HepG2 (cell line): ENCODE measurements at regions not wholly inside any gene's neighbourhood (a gene's known extent, or its start where the extent isn't known, plus 50 kb on each side); places are given as distances from the start of the nearest gene placed in this dataset.

Source experiments
- ATAC-seq: fragments of 200-7000 bp; cut with Tn5 transposase; 3 replicates; pipeline ENCODE4 v1.9.1; 2020; ENCODE audit warnings: mild to moderate bottlenecking, moderate library complexity
- BruUV-seq: library from RNA; stranded (reverse); fragments of 400-500 nt; replicated peaks from 2 replicates; lab custom pipeline; 2021; lab: Mats Ljungman, UMichigan
- CTCF ChIA-PET: fragments of 300-600 bp; formaldehyde crosslinking; extraction: SDS; loops from one replicate; lab custom pipeline; 2021; ENCODE audit warnings: low total read pairs, inconsistent platforms, low intra/inter-chr PET ratio; lab: Yijun Ruan, JAX
- POLR2A ChIA-PET: fragments of 350-600 bp; sonication (Branson Sonifier 250); formaldehyde crosslinking; loops from one replicate; lab custom pipeline; 2020; ENCODE audit warnings: antibody characterized with exemption, inconsistent platforms; lab: Yijun Ruan, JAX
- DNase-seq: peaks from one replicate; pipeline ENCODE4 v3.0.0-alpha.2; 2015; ENCODE audit warnings: low spot score
- FAIRE-seq: peaks from 3 replicates; lab custom pipeline; 2011; peaks lifted over from hg19 to GRCh38; lab: Jason Lieb, UNC
- H2AFZ ChIP-seq: one replicate; pipeline ENCODE4 v1.6.1; 2011; ENCODE audit warnings: low read length, inconsistent platforms
- H3K27ac ChIP-seq: fragments of 300-600 bp; 3 replicates; pipeline ENCODE4 v1.8.0; 2011; ENCODE audit warnings: mixed run types, mild to moderate bottlenecking, mixed read lengths, low read length, inconsistent platforms; ENCODE audit not compliant: insufficient read depth; ENCODE audit errors: extremely low read length
- H3K27me3 ChIP-seq, 2 experiments: fragments of 200-600 bp in 1 of 2; 2 replicates in 1 of 2; 3 replicates in 1 of 2; pipeline versions ENCODE4 v1.6.0 to v1.8.0; 2011; ENCODE audit warnings: low read length in 2 of 2, mild to moderate bottlenecking in 2 of 2, moderate library complexity in 2 of 2, inconsistent platforms in 1 of 2; ENCODE audit not compliant: insufficient read depth in 2 of 2, control insufficient read depth in 1 of 2
- H3K36me3 ChIP-seq, 2 experiments: fragments of 200-600 bp in 1 of 2; replicated peaks in 1 of 2; 2 replicates in 1 of 2; 3 replicates in 1 of 2; pipeline versions ENCODE4 v1.5.1 to v1.8.0; 2011; ENCODE audit warnings: low read length in 2 of 2, inconsistent platforms in 1 of 2; ENCODE audit not compliant: insufficient read depth in 2 of 2, control insufficient read depth in 1 of 2
- H3K4me1 ChIP-seq: 2 replicates; pipeline ENCODE4 v1.5.1; 2012; ENCODE audit warnings: low read length, inconsistent platforms; ENCODE audit not compliant: insufficient read depth
- H3K4me2 ChIP-seq: 2 replicates; pipeline ENCODE4 v1.6.0; 2011; ENCODE audit warnings: low read depth, low read length, inconsistent platforms
- H3K4me3 ChIP-seq, 3 experiments: fragments of 200-600 bp in 1 of 3; sonication (generic), shearing (Covaris generic) in 1 of 3; replicated peaks in 1 of 3; 2 replicates each; pipeline ENCODE4 v1.5.1; 2011 to 2016; ENCODE audit warnings: low read length in 3 of 3, inconsistent platforms in 2 of 3, low read depth in 2 of 3, mild to moderate bottlenecking in 2 of 3, control low read depth in 1 of 3, mixed read lengths in 1 of 3; ENCODE audit not compliant: insufficient read depth in 1 of 3
- H3K79me2 ChIP-seq: one replicate; pipeline ENCODE4 v1.6.1; 2011; ENCODE audit warnings: low read length, inconsistent platforms; ENCODE audit not compliant: insufficient read depth
- H3K9ac ChIP-seq: 2 replicates; pipeline ENCODE4 v1.6.0; 2011; ENCODE audit warnings: mild to moderate bottlenecking, low read depth, low read length, inconsistent platforms; ENCODE audit not compliant: insufficient read depth
- H3K9me3 ChIP-seq: 2 replicates; pipeline ENCODE4 v1.5.1; 2012; ENCODE audit warnings: mild to moderate bottlenecking, low read length
- H4K20me1 ChIP-seq: 2 replicates; pipeline ENCODE4 v1.6.0; 2011; ENCODE audit warnings: inconsistent platforms, mild to moderate bottlenecking, low read length, moderate library complexity; ENCODE audit not compliant: insufficient read depth
- GMEB1 ChIP-seq: sonication (generic); formaldehyde crosslinking; IDR thresholded peaks from 2 replicates; pipeline ENCODE4 v1.5.1; 2020; ENCODE audit warnings: missing genetic modification reagents, mild to moderate bottlenecking, borderline replicate concordance
- KDM3A ChIP-seq: IDR thresholded peaks from 2 replicates; pipeline ENCODE4 v1.6.1; 2018; ENCODE audit warnings: low read depth, missing compliant biosample characterization
- PBX3 ChIP-seq: sonication (generic); formaldehyde crosslinking; IDR thresholded peaks from 2 replicates; pipeline ENCODE4 v1.8.1; 2023; ENCODE audit warnings: missing genetic modification reagents, inconsistent platforms, borderline replicate concordance
- STAT6 ChIP-seq: sonication (generic); formaldehyde crosslinking; IDR thresholded peaks from 2 replicates; pipeline ENCODE4 v1.4.0; 2020; ENCODE audit warnings: missing genetic modification reagents, mild to moderate bottlenecking, borderline replicate concordance
- TSC22D2 ChIP-seq: sonication (generic); formaldehyde crosslinking; IDR thresholded peaks from 2 replicates; pipeline ENCODE4 v1.5.1; 2020; ENCODE audit warnings: missing genetic modification reagents, mild to moderate bottlenecking, borderline replicate concordance
- ZBTB25 ChIP-seq: IDR thresholded peaks from 2 replicates; pipeline ENCODE4 v1.6.1; 2018; ENCODE audit warnings: missing genetic modification reagents
- ZNF264 ChIP-seq: sonication (generic); formaldehyde crosslinking; IDR thresholded peaks from 2 replicates; pipeline ENCODE4 v1.4.0; 2020; ENCODE audit warnings: missing genetic modification reagents
- ZNF329 ChIP-seq: sonication (generic); formaldehyde crosslinking; IDR thresholded peaks from 2 replicates; pipeline ENCODE4 v1.9.0; 2021; ENCODE audit warnings: low read depth, mild to moderate bottlenecking, missing genetic modification reagents
- ZNF484 ChIP-seq: sonication (generic); formaldehyde crosslinking; IDR thresholded peaks from 2 replicates; pipeline ENCODE4 v1.5.1; 2020; ENCODE audit warnings: mild to moderate bottlenecking, low read depth, missing genetic modification reagents, borderline replicate concordance
- ZNF577 ChIP-seq: sonication (generic); formaldehyde crosslinking; IDR thresholded peaks from 2 replicates; pipeline ENCODE4 v1.4.0; 2020; ENCODE audit warnings: mild to moderate bottlenecking, low read depth, missing genetic modification reagents, borderline replicate concordance
- ZNF772 ChIP-seq: sonication (generic); formaldehyde crosslinking; IDR thresholded peaks from 2 replicates; pipeline ENCODE4 v1.5.0; 2020; ENCODE audit warnings: mild to moderate bottlenecking, missing genetic modification reagents
- WGBS: methylation state at CpG from one replicate; pipeline ENCODE4 v1.1.6; 2017; ENCODE audit warnings: low lambda C conversion rate; 5-methylcytosine and 5-hydroxymethylcytosine counted together
- in situ Hi-C: cut with HindIII; loops from 2 replicates; pipeline ENCODE4 v1.10.0; 2017; ENCODE audit warnings: low pct_unique_long_range_greater_than_20kb; ENCODE audit not compliant: extremely low pct_ligation_motif_present
- intact Hi-C: fragments of 100-400 bp; cut with micrococcal nuclease; formaldehyde crosslinking; loops from one replicate; pipeline ENCODE4 v1.10.0; 2022; ENCODE audit not compliant: unreplicated experiment

- no peak for FAIRE-seq
- Histone ChIP-seq H3K27me3 (peaks cover 0 to 16% of the 10 kb centered on the region in 2 experiments; a peak in 2 of 5 replicates), H3K4me2 (no peak overlapping the region), H3K4me3 (no peak overlapping the region), H2AFZ (no peak overlapping the region), H3K4me1 (no peaks in the 10 kb centered on the region), H3K79me2 (no peaks in the 10 kb centered on the region), H3K36me3 (no peaks in the 10 kb centered on the region), H4K20me1 (no peaks in the 10 kb centered on the region), H3K9ac (no peak overlapping the region), H3K27ac (no peak overlapping the region), H3K9me3 (no peaks in the 10 kb centered on the region)
- intact Hi-C loops, result no loop called here
- 13% methylated on average over 3 of the region's 3 CpGs for WGBS
- no peak for DNase-seq
- POLR2A ChIA-PET, result no interaction called here
- no peak for ATAC-seq
- CTCF ChIA-PET, result no interaction called here
- no TSS peak for BruUV-seq
- in situ Hi-C loops, result no loop called here
- TF ChIP-seq ZNF577 (CRISPR knock-in tag) (no peak), ZNF329 (CRISPR knock-in tag) (peak; percentile 96), ZBTB25 (CRISPR knock-in tag) (no peak)
Observed at GRCh38 chr2:152250421-152251100, 75.0 kb upstream of the STAM2 start.

GRCh38 chr2:152251211-152251610, 75.6 kb upstream of the STAM2 start:
- CTCF ChIA-PET, result no interaction called here
- POLR2A ChIA-PET, result no interaction called here
- intact Hi-C loops, result no loop called here
- TF ChIP-seq ZNF772 (no peak), ZNF484 (no peak), ZNF264 (CRISPR knock-in tag) (no peak), GMEB1 (CRISPR knock-in tag) (no peak), KDM3A (CRISPR knock-in tag) (no peak), STAT6 (CRISPR knock-in tag) (no peak), PBX3 (CRISPR knock-in tag) (no peak), TSC22D2 (CRISPR knock-in tag) (no peak)

More at GRCh38 chr2:152251211-152251610, 75.6 kb upstream of the STAM2 start:
- ATAC-seq (no peak), DNase-seq (no peak), FAIRE-seq (no peak)
- H4K20me1 ChIP-seq, result no peaks in the 10 kb centered on the region
- H3K4me1 ChIP-seq, result no peaks in the 10 kb centered on the region
- H2AFZ ChIP-seq, result no peak overlapping the region
- H3K9ac ChIP-seq, result no peak overlapping the region
- H3K27ac ChIP-seq, result no peak overlapping the region
- no peaks in the 10 kb centered on the region for H3K9me3 ChIP-seq
- H3K4me3 ChIP-seq, result no peak overlapping the region
- H3K36me3 ChIP-seq, result no peaks in the 10 kb centered on the region
- H3K4me2 ChIP-seq, result no peak overlapping the region
- in situ Hi-C loops, result no loop called here
- WGBS, result 64% methylated on average over 3 of the region's 3 CpGs
- no peaks in the 10 kb centered on the region for H3K79me2 ChIP-seq
- H3K27me3 ChIP-seq, result peaks cover 0 to 17% of the 10 kb centered on the region in 2 experiments; a peak in 2 of 5 replicates
- BruUV-seq, result no TSS peak
